ENCODE measurements at regions not wholly inside any gene's neighbourhood (a gene's known extent, or its start where the extent isn't known, plus 50 kb on each side); places are given as distances from the start of the nearest gene placed in this dataset.

DNA sequence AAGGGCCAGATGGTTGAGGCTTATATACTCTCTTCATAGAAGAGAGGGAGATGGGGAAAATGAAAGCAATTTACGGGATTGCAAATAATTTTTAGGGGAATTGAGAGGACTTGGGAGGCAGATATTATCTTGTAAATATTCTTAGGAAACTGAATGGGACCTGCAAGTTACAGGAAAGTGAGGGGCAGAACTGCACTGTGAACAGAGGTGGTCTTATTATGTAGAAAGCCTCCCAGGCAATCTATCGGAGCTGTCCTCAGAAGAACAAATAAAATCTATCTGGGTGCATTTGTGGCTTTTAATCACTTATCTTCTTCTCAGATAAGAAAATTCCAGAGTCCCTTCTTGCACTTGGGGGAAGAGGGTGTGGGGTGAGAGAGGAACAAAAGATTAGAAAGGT is 223.5 kb downstream of the RHOU start:
- CTCF ChIA-PET, result no interaction called here
- Histone ChIP-seq H3K9me3 (ENCODE audit: control insufficient read depth, insufficient read depth, low read depth, low read length) (no peaks in the 10 kb centered on the region), H3K27me3 (ENCODE audit: control insufficient read depth, insufficient read depth, low read length) (no peaks in the 10 kb centered on the region), H3K4me3 (ENCODE audit: low read depth in 2 of 2, low read length in 2 of 2) (no peak overlapping the region), H3K27ac (ENCODE audit: low read length) (no peak overlapping the region), H3K4me1 (ENCODE audit: control insufficient read depth, insufficient read depth, low read length) (no peaks in the 10 kb centered on the region), H3K36me3 (ENCODE audit: control insufficient read depth, insufficient read depth, low read length) (no peaks in the 10 kb centered on the region)
- no peak for ATAC-seq
- BruUV-seq (replicated peaks), result no TSS peak
- no peak for DNase-seq (ENCODE audit: low read depth, low spot score)
- in situ Hi-C loops (cut with HindIII; ENCODE audit: low pct_unique_long_range_greater_than_20kb, low sequenced_read_pairs) (no loop called here), intact Hi-C loops (cut with micrococcal nuclease; ENCODE audit: unreplicated experiment) (no loop called here)
- POLR2A ChIA-PET, result no interaction called here
- TF ChIP-seq POLR2AphosphoS5 (IDR thresholded peaks at IDR 0.05; ENCODE audit: low read depth, low read length) (no peak), SIN3A (IDR thresholded peaks at IDR 0.05; ENCODE audit: borderline replicate concordance, insufficient read depth, low read depth, low read length) (no peak), TCF7L2 (IDR thresholded peaks at IDR 0.05; ENCODE audit: low read depth, low read length) (no peak)
- TF ChIP-seq, protein P1, sequence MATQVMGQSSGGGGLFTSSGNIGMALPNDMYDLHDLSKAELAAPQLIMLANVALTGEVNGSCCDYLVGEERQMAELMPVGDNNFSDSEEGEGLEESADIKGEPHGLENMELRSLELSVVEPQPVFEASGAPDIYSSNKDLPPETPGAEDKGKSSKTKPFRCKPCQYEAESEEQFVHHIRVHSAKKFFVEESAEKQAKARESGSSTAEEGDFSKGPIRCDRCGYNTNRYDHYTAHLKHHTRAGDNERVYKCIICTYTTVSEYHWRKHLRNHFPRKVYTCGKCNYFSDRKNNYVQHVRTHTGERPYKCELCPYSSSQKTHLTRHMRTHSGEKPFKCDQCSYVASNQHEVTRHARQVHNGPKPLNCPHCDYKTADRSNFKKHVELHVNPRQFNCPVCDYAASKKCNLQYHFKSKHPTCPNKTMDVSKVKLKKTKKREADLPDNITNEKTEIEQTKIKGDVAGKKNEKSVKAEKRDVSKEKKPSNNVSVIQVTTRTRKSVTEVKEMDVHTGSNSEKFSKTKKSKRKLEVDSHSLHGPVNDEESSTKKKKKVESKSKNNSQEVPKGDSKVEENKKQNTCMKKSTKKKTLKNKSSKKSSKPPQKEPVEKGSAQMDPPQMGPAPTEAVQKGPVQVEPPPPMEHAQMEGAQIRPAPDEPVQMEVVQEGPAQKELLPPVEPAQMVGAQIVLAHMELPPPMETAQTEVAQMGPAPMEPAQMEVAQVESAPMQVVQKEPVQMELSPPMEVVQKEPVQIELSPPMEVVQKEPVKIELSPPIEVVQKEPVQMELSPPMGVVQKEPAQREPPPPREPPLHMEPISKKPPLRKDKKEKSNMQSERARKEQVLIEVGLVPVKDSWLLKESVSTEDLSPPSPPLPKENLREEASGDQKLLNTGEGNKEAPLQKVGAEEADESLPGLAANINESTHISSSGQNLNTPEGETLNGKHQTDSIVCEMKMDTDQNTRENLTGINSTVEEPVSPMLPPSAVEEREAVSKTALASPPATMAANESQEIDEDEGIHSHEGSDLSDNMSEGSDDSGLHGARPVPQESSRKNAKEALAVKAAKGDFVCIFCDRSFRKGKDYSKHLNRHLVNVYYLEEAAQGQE (IDR thresholded peaks at IDR 0.05; ENCODE audit: insufficient read depth in 1 of 2, low read depth in 2 of 2, low read length in 1 of 2), result no peak
- TF ChIP-seq, protein P2, sequence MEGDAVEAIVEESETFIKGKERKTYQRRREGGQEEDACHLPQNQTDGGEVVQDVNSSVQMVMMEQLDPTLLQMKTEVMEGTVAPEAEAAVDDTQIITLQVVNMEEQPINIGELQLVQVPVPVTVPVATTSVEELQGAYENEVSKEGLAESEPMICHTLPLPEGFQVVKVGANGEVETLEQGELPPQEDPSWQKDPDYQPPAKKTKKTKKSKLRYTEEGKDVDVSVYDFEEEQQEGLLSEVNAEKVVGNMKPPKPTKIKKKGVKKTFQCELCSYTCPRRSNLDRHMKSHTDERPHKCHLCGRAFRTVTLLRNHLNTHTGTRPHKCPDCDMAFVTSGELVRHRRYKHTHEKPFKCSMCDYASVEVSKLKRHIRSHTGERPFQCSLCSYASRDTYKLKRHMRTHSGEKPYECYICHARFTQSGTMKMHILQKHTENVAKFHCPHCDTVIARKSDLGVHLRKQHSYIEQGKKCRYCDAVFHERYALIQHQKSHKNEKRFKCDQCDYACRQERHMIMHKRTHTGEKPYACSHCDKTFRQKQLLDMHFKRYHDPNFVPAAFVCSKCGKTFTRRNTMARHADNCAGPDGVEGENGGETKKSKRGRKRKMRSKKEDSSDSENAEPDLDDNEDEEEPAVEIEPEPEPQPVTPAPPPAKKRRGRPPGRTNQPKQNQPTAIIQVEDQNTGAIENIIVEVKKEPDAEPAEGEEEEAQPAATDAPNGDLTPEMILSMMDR (IDR thresholded peaks at IDR 0.05), result no peak

DNA sequence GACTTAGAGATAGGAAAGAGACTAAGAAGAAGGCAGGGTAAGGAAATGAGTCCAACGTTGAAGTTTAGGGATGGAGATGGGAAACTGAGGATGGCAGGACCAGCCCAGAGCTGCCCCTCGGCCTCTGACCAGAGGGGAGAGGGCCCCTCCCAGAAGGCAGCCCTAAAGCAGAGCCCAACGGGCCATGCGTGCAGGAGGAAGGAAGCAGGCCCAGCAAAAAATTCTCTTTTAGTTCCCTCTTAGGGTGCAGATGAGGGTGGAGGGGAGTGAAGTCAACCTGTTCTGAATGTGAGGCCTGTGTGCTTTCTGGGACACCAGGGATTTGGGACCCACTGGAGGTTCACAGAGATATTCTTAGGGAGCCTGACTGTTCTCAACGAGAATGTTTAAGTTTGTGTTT is 225.4 kb downstream of the RHOU start:
- in situ Hi-C loops (cut with HindIII; ENCODE audit: low pct_unique_long_range_greater_than_20kb, low sequenced_read_pairs) (no loop called here), intact Hi-C loops (cut with micrococcal nuclease; ENCODE audit: unreplicated experiment) (no loop called here)
- TF ChIP-seq POLR2AphosphoS5 (IDR thresholded peaks at IDR 0.05; ENCODE audit: low read depth, low read length) (no peak), SIN3A (IDR thresholded peaks at IDR 0.05; ENCODE audit: borderline replicate concordance, insufficient read depth, low read depth, low read length) (no peak), TCF7L2 (IDR thresholded peaks at IDR 0.05; ENCODE audit: low read depth, low read length) (no peak)
- TF ChIP-seq, protein P1 (IDR thresholded peaks at IDR 0.05; ENCODE audit: insufficient read depth in 1 of 2, low read depth in 2 of 2, low read length in 1 of 2), result no peak
- TF ChIP-seq, protein P2 (IDR thresholded peaks at IDR 0.05), result no peak
- no TSS peak for BruUV-seq (replicated peaks)
- H3K4me3 ChIP-seq (ENCODE audit: low read depth in 2 of 2, low read length in 2 of 2), result no peak overlapping the region
- no peak for DNase-seq (ENCODE audit: low read depth, low spot score)
- H3K9me3 ChIP-seq (ENCODE audit: control insufficient read depth, insufficient read depth, low read depth, low read length), result no peaks in the 10 kb centered on the region
- no peak overlapping the region for H3K27ac ChIP-seq (ENCODE audit: low read length)
- H3K36me3 ChIP-seq (ENCODE audit: control insufficient read depth, insufficient read depth, low read length), result no peaks in the 10 kb centered on the region
- POLR2A ChIA-PET, result no interaction called here
- CTCF ChIA-PET, result no interaction called here
- no peak for ATAC-seq
- no peaks in the 10 kb centered on the region for H3K27me3 ChIP-seq (ENCODE audit: control insufficient read depth, insufficient read depth, low read length)
- H3K4me1 ChIP-seq (ENCODE audit: control insufficient read depth, insufficient read depth, low read length), result no peaks in the 10 kb centered on the region

Data from Panc1 (cell line).